Dermis microvascular lymphatic vessel endothelial cell (primary cell): ENCODE measurements at regions not wholly inside any gene's neighbourhood (a gene's known extent, or its start where the extent isn't known, plus 50 kb on each side); places are given as distances from the start of the nearest gene placed in this dataset.

ENCODE experiments used
- DNase-seq, 2 donors: peaks; one replicate each; pipeline versions ENCODE4 v3.0.0 to v3.0.0-alpha.2; 2010; ENCODE audit warnings: low read depth in 2 of 2

DNA sequence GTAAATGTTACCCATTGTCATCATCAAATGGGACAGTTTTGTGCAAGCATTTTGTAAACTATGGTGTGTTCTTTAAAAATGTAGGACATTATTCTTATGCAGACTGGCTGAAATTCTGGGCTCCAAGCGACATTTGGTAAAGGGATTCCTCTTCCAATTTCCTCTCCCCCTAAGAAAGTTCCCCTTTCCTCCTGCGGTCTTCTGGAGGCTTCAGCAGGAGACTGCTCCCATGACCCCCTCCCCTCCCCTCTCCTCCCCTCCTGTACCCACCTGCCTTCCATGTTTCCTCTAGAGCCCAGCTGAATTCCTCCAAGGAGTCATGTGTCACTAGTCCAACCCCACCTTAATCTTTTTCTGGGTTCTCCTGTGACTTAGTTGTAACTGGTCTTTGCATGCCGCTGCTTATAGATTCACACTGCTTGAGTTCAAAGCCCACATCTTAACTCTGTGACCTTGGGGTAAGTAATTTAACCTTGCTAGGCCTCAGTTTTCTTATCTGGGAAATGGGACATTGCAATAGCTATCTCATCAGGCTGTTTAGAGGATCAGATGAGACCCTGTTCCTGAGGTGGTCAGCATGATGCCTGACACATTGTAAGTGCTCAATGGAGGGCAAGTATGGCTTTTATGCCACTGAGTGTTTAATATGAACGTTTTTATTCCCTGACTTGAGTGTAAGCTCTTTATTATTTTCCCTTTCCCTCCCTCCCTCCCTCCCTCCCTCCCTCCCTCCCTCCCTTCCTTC lies 69.9 kb upstream of the WDR26 start:
- DNase-seq, result no peak

DNA sequence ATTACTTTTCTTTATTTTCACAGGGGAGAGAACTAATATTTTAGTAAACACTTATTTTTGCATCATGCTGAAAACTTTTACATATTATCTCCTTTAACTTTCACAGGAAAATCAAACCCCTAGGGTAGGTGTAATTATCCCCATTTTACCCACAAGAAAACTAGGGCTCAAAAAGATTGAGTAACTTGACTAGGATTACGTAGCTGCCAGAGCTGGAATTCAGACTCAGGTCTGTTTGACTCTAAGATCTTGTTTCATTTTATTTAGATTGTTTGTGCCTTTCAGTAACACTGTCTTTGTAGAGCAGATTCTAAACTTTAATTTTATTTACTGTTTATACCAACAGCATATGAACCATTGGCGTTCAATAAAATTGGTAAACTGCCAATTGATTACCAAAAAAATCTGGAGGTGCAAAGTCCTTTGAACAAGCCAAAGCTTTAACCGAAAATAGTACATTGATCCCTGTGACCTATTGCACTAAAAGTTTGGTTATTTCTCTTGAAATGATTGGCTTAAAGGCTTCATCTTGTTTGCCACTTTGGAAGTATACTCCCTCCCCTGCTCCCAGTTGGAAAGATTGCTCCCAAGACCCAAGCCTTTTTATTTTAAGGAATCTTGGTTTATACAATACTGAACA lies 71.0 kb upstream of the WDR26 start:
- DNase-seq, result no peak

DNA sequence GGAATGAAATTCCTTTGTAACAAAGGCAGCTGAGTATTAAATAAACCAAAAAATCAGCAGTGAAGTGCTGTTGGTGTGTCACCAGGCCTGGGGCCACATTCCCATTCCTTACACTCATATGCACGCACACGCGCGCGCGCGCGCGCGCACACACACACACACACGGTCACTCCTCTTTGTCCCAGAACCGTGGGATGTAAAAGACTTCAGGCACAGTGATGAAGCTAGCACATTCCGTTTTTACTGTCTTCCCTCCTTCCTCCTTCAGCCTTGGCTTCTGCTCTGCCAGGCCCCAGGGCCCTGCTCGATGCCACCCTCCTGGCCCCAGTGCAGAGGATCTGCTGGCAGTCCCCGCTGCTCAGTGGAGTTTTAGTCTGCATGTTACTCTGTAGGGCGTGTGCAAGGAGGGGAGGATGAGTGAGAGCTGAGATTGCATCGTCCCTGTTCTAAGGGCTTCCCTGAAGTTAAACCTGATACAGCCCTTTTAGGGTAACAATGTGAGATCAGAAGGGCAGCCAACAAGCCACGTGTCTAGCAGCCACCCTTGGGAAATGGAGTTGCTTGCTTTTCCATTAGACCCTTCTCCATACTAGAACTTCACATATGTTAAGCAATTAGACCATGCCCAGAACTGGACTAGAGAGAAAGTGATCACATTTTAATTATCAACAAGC lies 71.7 kb upstream of the WDR26 start:
- DNase-seq, result no peak

DNA sequence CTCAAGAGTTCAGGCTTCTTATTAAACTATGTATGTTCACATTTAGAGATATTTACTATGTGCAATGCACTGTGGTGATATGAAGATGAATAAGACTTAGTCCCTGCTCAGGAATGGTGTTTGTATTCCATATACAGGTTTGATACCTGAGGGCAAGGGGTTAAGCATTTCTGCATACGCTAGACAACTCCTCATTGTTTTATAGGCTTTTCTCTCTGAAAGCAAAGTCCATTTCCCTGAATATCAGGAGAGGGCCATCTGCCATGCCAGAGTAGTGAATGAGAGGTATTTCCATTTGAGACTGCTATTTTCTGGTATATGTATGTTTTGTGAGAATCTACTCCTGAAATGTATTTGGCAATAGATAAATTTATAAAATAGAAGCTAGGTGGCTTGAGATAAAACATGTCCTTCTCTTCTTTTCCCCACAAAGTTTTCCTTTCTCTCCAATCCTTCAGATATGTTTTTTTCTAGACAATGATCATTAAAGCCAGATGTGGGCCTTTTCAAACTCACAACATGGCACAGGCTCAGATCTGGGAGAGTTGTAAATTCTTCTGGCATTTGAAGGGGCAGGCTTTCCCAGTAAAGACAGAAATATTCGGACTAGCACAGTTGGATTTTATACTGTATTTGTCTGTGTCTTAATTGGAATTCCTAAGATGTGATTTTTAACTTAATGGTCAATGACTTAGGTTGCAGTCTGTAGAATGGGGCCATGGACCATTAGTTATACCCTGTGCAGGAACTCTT lies 73.3 kb upstream of the WDR26 start:
- no peak for DNase-seq

DNA sequence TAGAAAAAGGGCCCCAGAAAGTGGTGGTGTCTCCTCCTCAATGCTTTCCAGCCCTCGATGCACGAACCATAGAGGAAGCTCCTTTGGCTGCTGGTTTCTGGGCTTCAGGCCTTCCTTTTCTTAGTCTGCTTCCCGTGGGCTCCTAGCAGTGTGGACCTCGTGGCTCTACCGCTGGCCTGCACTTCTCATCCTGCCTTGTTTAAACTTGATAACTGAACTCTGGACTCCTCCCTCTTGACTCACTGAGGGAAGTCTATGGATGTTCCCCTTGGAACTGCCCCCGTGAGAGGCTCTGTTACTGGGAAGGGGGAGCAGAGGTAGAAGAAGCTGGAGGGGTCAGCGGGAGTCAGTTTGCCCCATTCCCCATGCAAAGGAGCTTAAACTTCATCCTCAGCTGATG lies 75.3 kb upstream of the WDR26 start:
- no peak for DNase-seq

DNA sequence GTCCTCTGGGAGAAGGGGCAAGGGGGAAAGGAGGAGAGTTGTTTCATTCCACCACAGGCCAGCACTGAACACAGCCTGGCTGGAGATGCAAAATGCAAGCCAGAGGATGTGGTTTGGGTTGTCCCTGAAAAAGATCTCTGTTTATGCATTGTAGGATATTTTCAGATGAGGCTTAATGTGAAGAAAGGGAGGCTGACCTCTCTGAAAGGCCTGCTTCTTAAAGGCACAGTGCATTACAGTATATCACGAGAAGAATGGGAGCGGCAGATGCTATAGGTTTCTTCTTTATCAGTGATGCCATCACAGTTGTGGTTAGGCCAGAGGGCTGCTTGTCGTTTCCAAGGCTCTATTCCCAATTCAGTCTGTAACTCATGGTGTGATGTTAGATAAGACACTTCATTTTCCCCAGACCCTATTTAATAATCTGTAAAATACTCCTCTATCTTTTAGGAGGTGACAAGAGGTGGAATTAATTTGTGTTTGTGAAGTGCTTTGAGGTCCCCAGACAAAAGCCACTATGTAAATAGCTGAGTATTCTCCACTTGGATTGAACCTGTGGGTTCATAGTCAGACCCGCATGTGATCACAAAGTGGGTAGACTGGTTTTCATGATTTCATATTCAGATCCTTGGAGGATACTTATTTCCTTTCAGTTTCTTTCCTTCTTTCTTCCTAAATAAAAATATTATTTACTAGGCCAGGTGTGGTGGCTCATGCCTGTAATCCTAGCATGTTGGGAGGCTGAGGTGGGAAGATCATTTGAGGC lies 76.5 kb upstream of the WDR26 start:
- no peak for DNase-seq

DNA sequence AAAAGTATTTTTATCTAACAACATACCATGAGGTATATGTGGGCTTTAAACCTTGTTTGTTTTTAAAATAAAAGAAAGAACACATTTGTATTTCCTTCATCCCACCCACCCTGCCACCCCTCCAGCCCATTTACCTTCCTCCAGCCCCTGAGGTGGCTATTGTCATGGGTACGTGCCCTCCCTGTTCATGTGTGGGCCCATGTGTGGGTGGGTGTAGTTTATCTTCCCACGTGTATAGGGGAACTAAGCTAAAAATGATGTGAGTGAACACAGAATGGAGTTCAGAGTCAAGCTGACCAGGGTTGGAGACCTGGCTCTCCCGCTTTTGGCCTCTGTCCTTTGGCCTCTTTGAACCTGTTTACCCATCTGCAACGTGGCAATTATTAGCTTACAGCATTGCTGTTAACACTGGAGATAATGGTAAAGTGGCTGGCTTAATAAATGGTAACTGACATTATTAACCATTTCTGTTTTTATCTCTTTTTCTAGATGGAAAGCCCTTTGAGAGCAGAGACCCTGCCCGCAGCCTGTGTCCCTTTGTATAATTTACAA lies 78.1 kb upstream of the WDR26 start:
- DNase-seq, result no peak

DNA sequence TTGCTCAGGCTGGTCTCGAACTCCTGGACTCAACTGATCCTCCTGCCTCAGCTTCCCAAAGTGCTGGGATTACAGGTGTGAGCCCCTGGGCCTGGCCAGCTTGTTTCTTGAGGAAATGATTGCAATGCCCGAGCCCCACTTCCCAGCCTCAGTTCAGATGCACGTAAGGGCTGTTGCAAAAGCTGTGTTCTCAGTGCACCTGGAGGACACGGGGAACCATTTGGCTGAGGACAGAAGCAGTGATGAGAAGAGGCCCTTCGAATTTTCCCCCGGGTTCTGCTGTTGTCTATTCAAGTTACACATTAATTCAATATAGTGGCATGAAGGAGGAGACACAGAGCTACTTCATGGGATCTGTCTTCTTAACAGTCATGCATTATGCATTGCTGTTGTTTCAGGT lies 78.8 kb upstream of the WDR26 start:
- DNase-seq, result no peak

DNA sequence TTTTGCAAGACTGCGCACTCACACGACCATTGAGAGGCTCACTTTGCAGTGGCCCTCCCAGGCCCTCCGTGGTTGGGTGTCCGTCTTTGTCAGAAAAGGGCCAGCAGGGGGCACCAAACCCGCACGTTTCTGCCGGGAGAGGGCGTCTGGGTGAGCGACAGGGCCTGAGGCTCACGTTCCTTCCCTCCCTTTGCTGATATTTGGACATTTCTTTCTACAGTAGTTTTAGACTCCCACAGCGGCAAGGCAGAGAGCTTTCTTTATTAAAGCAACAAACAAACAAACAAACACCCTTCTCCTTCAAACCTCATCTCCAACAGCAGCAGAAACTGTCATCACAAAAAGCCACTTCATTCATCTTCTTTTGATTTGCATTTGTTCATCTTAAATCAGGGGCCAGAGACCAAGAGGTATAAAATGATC lies 79.2 kb upstream of the WDR26 start:
- peak; percentile 50 to 77 for DNase-seq

DNA sequence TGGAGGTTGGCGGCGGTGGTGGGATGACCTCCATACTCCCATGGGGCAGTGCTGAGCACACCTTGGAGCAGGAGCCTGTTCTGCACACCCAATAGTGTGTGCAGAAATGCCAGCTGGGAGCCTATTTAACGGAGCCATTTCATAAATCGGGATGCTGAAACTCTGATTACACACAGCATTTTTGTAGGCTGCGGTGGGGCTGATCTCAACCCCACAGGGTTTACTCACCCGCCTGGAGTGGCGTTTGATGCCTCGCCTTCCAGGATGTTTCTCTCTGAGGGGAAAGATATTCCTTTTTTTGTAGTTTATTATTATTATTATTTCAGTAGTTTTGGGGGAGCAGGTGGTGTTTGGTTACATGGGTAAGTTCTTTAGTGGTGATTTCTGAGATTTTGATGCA lies 82.6 kb upstream of the WDR26 start:
- DNase-seq, result no peak

DNA sequence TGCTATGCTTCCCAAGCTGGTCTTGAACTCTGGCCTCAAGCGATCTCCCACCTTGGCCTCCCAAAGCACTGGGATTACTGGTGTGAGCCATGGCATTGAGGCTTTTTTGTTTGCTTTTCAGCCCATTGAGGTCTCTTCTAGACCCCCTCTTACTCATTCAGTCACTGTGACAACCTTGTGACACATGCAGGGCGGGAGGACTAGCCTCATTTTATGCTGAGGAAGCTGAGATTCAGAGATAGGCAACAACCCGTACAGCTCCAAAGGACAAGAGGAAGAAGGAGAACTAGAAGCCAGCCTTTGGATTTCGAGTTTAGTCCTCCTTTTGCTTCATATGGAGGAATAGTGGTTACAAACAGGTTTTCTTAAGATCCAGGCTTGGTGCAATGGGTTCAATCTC lies 83.9 kb upstream of the WDR26 start:
- DNase-seq, result no peak

DNA sequence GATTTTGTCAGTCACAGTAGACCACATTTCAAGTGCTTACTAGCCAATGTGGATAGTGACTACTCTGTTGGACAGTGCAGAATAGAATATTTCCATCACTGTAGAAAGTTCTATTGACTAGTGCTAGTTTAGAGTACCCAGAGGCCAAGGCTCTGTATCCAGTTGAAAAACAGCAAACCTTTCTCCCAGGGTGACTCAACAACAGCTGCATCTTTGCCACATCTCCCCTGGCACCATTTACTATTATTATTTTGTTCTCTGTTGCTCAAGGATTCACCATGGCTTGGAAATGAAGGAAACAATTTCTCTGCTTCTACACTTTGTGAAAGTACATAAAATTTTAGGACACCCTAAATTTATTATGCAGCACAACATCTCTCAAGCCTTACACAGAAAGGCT lies 85.3 kb upstream of the WDR26 start:
- DNase-seq, result no peak

DNA sequence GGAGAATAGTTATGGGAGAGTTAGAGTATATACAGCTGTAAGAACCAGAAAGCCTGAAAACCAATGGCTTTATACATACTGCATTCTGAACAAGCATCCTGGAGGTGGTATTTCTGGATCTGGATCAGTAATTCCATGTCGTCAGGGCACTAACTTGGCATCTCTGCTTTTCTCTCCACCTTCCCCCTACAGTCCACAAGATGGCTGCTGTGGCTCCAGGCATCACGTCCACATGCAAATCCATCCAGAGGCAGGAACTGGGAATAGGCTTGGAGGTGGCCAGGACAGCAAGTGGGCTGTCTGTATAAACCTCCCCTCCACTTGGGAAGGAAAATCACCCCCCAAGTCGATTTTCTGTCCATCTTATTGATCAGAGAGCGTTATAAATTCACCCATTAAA lies 86.2 kb upstream of the WDR26 start:
- DNase-seq, result no peak

DNA sequence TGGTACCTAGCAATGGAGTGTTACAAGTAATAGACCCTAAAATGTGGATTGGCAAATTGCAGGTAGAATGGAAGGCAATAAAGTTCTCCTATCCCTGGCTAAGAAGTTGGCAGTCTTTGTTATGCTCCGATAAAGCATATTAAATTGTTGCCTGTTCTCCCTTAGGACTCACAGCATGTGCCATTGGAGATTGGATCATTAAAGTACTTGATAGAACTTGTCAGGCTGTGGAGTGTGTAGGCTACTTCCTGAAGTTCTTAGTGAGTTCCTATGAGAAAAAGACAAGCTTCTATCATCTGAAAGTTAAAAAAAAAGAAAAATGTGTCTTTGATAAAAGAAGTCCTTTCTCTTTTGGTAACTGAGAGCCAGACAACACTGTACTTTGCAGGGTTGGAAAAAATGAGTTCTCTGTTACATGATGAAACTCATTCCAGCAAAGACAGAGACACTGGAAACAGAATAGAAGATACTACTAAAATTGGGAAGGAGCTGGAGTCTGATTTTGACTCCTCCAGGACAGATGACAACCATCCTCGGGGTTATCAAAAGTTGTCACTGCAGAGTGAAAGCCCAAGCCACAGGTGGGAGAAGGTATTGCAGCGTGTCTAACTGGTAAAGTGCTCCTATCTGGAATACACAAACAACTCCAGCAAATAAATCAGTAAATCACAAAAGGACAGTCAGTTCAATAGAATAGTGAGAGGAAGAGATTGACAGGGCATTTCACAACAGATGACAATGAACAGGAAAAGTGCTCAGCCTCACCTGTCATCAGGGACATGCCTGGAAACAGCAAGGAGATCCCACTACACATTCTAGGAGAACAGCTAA lies 87.5 kb upstream of the WDR26 start:
- peak in 1 of 2 donors; percentile 54 for DNase-seq

DNA sequence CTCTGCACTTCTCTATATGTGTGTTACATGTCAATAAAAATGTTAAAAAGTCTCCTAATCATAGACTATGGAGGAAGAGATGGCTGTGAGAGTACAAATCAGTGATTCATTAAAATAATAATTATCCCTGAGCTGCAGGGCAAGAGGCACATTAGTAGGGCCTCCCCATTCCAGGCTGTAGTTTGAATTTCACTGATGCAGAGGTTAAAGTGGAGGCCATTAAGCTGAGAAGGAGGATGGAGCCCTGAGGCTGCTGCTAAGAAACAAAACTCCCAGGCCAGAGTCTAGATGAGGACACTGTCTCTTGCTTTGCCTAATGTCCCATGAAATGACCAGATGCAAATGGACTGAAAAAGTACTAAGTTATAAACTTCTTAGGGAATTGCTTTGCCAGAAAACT lies 89.1 kb upstream of the WDR26 start:
- no peak for DNase-seq

DNA sequence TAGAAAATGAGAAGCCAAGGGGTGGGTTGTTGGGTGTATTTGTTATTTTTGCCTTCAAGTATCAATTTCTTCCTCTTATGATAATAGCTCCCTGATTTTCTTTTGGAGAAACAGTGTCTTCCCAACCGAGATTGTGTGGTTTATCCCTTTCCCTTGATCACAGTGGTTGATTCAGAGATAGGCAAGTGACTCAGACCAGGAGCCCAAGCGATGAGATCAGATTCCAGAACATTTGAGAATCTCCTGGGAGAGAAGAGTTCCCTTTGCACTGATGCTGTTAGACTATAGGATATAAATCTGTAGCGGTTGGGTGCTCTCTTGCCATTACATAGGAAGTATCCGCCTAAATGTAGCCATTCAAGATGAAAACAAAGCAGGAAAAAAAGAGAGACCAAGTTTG lies 90.1 kb upstream of the WDR26 start:
- no peak for DNase-seq

DNA sequence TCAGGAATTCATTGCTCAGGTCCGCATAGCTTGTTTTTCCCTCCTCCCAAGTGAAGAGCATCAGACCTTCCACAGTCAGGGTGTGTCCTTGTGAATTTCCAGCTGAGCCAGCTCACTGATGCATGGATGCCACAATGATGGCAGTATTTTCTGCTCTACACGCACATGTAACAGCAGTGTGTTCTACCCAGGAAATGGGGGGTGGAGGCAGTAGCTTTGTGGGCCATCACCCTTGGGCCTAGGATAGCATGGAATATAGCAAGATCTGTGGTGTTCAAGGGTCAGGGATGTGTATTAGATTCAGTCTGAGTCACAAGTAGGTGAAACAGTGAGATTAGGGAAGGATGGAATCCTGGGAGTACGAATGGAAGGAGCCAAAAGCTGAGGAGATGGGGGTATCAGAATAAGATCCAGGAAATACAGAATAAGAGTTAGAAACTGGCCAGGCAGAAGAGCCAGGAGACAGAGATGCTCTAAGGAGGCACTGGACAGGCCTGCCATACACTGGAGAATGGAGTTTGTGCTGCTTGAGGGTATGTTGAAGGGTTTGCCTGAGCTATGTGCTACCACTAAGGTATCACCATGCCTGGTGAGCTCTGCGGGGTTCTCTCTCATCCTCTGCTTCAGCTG lies 90.6 kb upstream of the CNIH3 start:
- no peak for DNase-seq

DNA sequence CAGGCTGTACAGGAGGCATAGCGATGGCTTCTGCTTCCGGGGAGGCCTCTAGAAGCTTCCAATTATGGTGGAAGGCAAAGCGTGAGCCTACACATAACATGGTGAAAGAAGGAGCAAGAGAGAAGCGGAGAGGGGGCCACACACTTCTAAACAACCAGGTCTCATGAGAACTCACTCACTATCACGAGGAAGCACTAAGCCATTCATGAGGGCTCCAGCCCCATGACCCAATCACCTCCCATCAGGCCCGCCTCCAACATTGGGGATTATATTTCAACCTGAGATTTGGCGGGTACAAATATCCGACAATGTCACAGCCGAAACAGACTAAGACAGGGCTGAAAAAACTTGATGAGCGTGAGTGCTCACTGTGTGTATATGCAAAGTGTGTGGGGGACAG lies 89.3 kb upstream of the CNIH3 start:
- no peak for DNase-seq

DNA sequence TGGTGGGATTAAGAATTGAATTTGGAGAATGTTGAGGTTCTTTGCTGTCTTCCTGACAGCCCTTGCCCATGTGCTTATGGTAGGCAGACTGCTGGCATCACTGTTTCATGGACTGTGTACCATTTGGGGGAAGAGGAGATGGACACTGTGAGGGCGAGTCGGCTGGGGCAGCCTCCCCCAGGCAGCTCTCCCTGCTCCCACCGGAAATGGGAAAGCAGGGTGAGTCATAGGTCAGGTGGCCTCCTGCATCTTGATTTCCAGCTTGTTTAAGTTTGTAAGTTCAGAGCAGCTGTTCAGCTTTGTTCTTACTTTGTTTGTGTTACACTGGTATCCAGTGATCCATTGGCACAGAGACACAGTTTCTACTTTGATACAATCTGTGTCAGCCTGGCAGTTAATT lies 87.2 kb upstream of the CNIH3 start:
- DNase-seq, result peak in 1 of 2 donors; percentile 84

DNA sequence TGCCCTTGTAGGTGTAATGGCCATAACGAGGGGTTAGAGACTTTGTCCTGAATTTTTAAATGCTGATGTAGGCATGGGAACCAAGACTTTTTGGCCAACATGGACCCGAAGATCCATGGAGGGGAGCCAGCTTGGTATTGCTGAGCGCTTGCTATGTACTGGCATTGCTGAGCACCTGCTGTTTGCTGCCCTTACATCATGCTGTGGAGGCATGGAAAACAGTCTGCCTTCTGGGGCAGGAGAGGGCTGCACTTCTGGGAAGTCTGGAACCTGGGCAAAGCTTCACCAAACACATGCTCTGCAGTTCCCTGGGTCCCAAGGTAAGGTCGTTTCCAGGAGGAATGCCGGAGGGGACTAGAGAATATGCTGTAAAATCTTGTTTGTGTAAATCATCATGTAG lies 86.3 kb upstream of the CNIH3 start:
- no peak for DNase-seq
